AG08395 (cell line): ENCODE measurements at regions not wholly inside any gene's neighbourhood (a gene's known extent, or its start where the extent isn't known, plus 50 kb on each side); places are given as distances from the start of the nearest gene placed in this dataset.
A peak's percentile ranks its signal among the peaks of the same experiment; 100 is the strongest.

Source experiments
- DNase-seq: peaks from one replicate; pipeline ENCODE4 v3.0.0; 2012; ENCODE audit warnings: mixed read lengths, low spot score

- no peak for DNase-seq
Observed at GRCh38 chr2:176540995-176541394, 271.8 kb downstream of the MTX2 start.

GRCh38 chr2:176542476-176542875 is 273.2 kb downstream of the MTX2 start:
- DNase-seq = no peak

- DNase-seq = no peak
Observed at GRCh38 chr2:176544557-176544956, 275.3 kb downstream of the MTX2 start.

- DNase-seq = peak; percentile 51
Observed at GRCh38 chr2:176544991-176545956, 276.0 kb downstream of the MTX2 start.

GRCh38 chr2:176546550-176546949 is 277.3 kb downstream of the MTX2 start:
- DNase-seq = no peak

GRCh38 chr2:176552501-176553135 is 283.4 kb downstream of the MTX2 start:
- DNase-seq = peak; percentile 85

- DNase-seq = peak; percentile 55
Observed at GRCh38 chr2:176553685-176554100, 284.5 kb downstream of the MTX2 start.

- peak; percentile 71 for DNase-seq
Observed at GRCh38 chr2:176554101-176555048, 285.1 kb downstream of the MTX2 start.

- DNase-seq = no peak
Observed at GRCh38 chr2:176555112-176555511, 285.9 kb downstream of the MTX2 start.

GRCh38 chr2:176555781-176556180 is 286.5 kb downstream of the MTX2 start:
- no peak for DNase-seq

GRCh38 chr2:176556373-176556772 is 287.1 kb downstream of the MTX2 start:
- no peak for DNase-seq

- no peak for DNase-seq
Observed at GRCh38 chr2:176557821-176558220, 288.6 kb downstream of the MTX2 start.

- DNase-seq = no peak
Observed at GRCh38 chr2:176558574-176559140, 289.4 kb downstream of the MTX2 start.

GRCh38 chr2:176560296-176560695 is 291.1 kb downstream of the MTX2 start:
- peak; percentile 54 for DNase-seq

- no peak for DNase-seq
Observed at GRCh38 chr2:176561706-176562105, 292.5 kb downstream of the MTX2 start.

GRCh38 chr2:176562359-176563078 is 293.3 kb downstream of the MTX2 start:
- peak; percentile 45 for DNase-seq

GRCh38 chr2:176565641-176566323 is 296.5 kb downstream of the MTX2 start:
- DNase-seq = no peak

GRCh38 chr2:176566496-176566895 is 297.3 kb downstream of the MTX2 start:
- DNase-seq = no peak

GRCh38 chr2:176566961-176567360 is 297.7 kb downstream of the MTX2 start:
- peak; percentile 32 for DNase-seq

- no peak for DNase-seq
Observed at GRCh38 chr2:176567361-176567760, 298.1 kb downstream of the MTX2 start.
